Uterus (tissue), 2 donors: ENCODE measurements at regions not wholly inside any gene's neighbourhood (a gene's known extent, or its start where the extent isn't known, plus 50 kb on each side); places are given as distances from the start of the nearest gene placed in this dataset.

Experiments
- CTCF ChIP-seq, 4 experiments: fragments of 200-600 bp in 2 of 4; fragments of 450-650 bp in 2 of 4; sonication (generic) in 2 of 4; IDR thresholded peaks; one replicate each; pipeline ENCODE4 v1.5.1; 2016 to 2019; ENCODE audit warnings: antibody characterized with exemption in 4 of 4, mild to moderate bottlenecking in 2 of 4, moderate library complexity in 1 of 4
- POLR2A ChIP-seq, 2 donors: fragments of 450-650 bp; IDR thresholded peaks; one replicate each; pipeline ENCODE4 v1.6.1; 2016; ENCODE audit warnings: antibody characterized with exemption in 2 of 2, mild to moderate bottlenecking in 1 of 2, moderate library complexity in 1 of 2

GRCh38 chrX:68953331-68953730, 124.5 kb downstream of the EFNB1 start:
- TF ChIP-seq POLR2A (IDR thresholded peaks at IDR 0.05) (no peak), CTCF (IDR thresholded peaks at IDR 0.05) (no peak)
